Type B pancreatic cell (in vitro differentiated cells): ENCODE measurements at regions not wholly inside any gene's neighbourhood (a gene's known extent, or its start where the extent isn't known, plus 50 kb on each side); places are given as distances from the start of the nearest gene placed in this dataset.

Experiments used
- DNase-seq: peaks from one replicate; pipeline ENCODE4 v3.0.0; 2021; ENCODE audit warnings: mixed read lengths; ENCODE audit not compliant: unreplicated experiment; ENCODE audit errors: extremely low spot score
- H3K27ac Mint-ChIP-seq: 2 replicates; pipeline ENCODE4 v1.8.0; 2021; ENCODE audit warnings: mild to moderate bottlenecking, mixed read lengths
- H3K27me3 Mint-ChIP-seq: 2 replicates; pipeline ENCODE4 v1.8.0; 2021; ENCODE audit warnings: mixed read lengths
- H3K36me3 Mint-ChIP-seq: 2 replicates; pipeline ENCODE4 v1.8.0; 2021; ENCODE audit warnings: mixed read lengths
- H3K4me1 Mint-ChIP-seq: one replicate; pipeline ENCODE4 v1.8.0; 2021; ENCODE audit warnings: mixed read lengths; ENCODE audit not compliant: unreplicated experiment
- H3K4me3 Mint-ChIP-seq: 2 replicates; pipeline ENCODE4 v1.8.0; 2021; ENCODE audit warnings: mild to moderate bottlenecking, mixed read lengths
- H3K9me3 Mint-ChIP-seq: 2 replicates; pipeline ENCODE4 v1.8.0; 2021; ENCODE audit warnings: mixed read lengths
- CTCF ChIP-seq: fragments of 200-600 bp; sonication (generic); conservative IDR thresholded peaks from 2 replicates; pipeline ENCODE4 v1.5.0; 2021; ENCODE audit warnings: antibody characterized with exemption, mild to moderate bottlenecking

GRCh38 chr3:73120710-73121109, 59.3 kb downstream of the EBLN2 start:
- no peak for TF ChIP-seq CTCF
- H3K9me3 Mint-ChIP-seq, result no peaks in the 10 kb centered on the region
- no peaks in the 10 kb centered on the region for H3K36me3 Mint-ChIP-seq
- DNase-seq, result no peak
- H3K4me3 Mint-ChIP-seq, result no peak overlapping the region
- H3K4me1 Mint-ChIP-seq, result peaks cover 4% of the 10 kb centered on the region
- H3K27me3 Mint-ChIP-seq, result no peaks in the 10 kb centered on the region
- no peak overlapping the region for H3K27ac Mint-ChIP-seq

- Mint-ChIP-seq H3K27me3 (no peaks in the 10 kb centered on the region), H3K9me3 (no peaks in the 10 kb centered on the region), H3K27ac (no peak overlapping the region), H3K36me3 (no peaks in the 10 kb centered on the region), H3K4me3 (no peak overlapping the region), H3K4me1 (peaks cover 4% of the 10 kb centered on the region)
- no peak for TF ChIP-seq CTCF
- no peak for DNase-seq
Measured at GRCh38 chr3:73121669-73122331, 60.3 kb downstream of the EBLN2 start.

DNA sequence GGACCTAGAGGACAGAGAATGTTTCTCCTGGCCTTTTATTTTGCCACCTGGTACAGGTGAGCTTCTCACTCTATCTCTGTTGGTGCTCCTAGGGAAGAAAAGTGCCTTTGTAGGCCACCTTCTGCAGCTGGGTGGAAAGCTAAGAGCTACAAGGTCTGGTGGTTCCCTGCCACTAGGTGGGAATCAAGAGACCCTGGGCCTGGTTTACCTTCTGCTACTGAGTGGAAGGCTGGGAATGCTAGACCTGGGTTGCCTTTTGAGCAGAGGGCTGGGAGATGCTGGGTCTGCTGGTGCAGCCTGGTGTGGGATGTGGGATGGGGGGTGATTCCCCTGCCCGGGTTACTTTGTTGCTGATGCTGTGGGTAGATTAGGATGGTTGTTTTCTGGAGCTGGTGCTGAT, 72.6 kb downstream of the EBLN2 start:
- TF ChIP-seq CTCF, result no peak
- Mint-ChIP-seq H3K4me3 (no peak overlapping the region), H3K36me3 (no peaks in the 10 kb centered on the region), H3K27me3 (no peaks in the 10 kb centered on the region), H3K4me1 (peaks cover 10% of the 10 kb centered on the region), H3K9me3 (peaks cover 5% of the 10 kb centered on the region), H3K27ac (no peak overlapping the region)
- DNase-seq, result no peak

DNA sequence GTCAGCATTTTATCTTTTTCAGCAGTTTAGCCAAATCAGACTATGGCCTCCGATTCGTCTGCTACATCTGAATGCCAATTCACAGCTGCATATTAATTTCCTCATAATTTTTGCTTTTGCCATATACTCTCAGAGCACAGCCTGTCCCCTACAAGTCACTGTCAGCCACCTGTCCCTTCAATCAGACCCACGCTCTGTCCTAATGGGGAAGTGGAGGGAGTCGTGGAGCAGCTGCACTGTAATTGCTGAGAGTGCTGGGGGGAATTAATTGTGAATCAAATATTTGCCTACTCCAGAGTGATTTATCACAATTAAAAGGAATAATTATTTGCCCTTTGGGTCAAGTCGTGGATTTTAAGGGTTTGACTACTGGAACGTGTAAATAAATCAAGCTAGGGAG, 75.5 kb downstream of the EBLN2 start:
- Mint-ChIP-seq H3K9me3 (peaks cover 5% of the 10 kb centered on the region), H3K4me1 (peaks cover 28% of the 10 kb centered on the region), H3K27ac (no peak overlapping the region), H3K36me3 (no peaks in the 10 kb centered on the region), H3K4me3 (no peak overlapping the region), H3K27me3 (no peaks in the 10 kb centered on the region)
- TF ChIP-seq CTCF, result no peak
- no peak for DNase-seq

DNA sequence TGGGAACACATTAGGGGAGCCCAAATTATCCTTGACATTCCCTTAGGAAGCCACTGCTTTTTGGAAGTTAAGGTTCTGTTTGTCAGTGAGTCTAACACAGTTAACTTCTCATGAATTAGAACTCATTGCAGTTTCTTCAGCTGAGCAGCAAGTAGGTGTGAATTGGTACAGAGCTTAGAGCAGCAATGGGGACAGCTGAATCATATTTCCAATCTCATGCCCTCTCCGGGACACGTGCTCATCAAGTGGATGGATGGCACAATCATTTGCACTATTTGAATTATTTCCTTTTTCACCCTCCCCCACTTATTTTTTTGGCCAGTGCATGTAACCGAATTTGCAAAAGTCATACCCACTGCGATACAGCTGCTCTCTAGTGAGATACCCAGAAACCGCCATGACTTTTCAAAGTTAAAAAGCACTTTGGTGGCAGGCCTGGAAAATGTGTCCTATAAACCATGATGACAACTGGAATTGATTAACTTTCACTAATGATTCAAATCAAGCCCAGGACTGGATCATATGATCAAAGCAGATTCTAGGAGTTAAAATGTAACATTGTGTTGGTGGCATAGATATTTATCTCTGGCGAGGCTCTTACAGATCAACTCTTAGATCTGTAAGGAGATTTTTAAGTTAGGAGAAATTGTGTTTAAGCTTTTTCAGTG, 76.4 kb downstream of the EBLN2 start:
- Mint-ChIP-seq H3K4me3 (no peak overlapping the region), H3K9me3 (peaks cover 5% of the 10 kb centered on the region), H3K27me3 (no peaks in the 10 kb centered on the region), H3K4me1 (peaks cover 28% of the 10 kb centered on the region), H3K27ac (no peak overlapping the region), H3K36me3 (no peaks in the 10 kb centered on the region)
- TF ChIP-seq CTCF, result no peak
- no peak for DNase-seq
